ENCODE measurements at regions not wholly inside any gene's neighbourhood (a gene's known extent, or its start where the extent isn't known, plus 50 kb on each side); places are given as distances from the start of the nearest gene placed in this dataset.
"Not testable (repeated sequence)": the region's sequence is repeated elsewhere in the genome, so short reads cannot be mapped to it uniquely, and the experiment has no call there.

DNA sequence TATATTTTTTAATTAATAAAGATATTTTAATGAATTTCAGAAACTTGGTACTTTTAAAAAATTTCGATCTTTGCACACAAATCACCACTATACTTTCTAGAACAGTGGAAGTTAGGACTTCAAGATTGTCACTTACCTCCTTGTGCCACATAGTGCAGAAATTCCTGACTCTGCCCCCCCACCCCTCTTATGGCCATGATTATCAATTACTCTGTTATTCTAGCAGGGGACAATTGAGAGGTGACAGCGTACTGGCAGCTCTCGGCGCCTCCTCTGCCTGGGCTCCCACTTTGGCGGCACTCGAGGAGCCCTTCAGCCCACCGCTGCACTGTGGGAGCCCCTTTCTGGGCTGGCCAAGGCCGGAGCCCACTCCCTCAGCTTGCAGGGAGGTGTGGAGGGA lies 325.9 kb downstream of the PPP1R3A start:
- TF ChIP-seq POLR2A, CTCF, EP300 (IDR thresholded peaks at IDR 0.05): not testable (repeated sequence)
